ENCODE measurements at regions not wholly inside any gene's neighbourhood (a gene's known extent, or its start where the extent isn't known, plus 50 kb on each side); places are given as distances from the start of the nearest gene placed in this dataset.

DNA sequence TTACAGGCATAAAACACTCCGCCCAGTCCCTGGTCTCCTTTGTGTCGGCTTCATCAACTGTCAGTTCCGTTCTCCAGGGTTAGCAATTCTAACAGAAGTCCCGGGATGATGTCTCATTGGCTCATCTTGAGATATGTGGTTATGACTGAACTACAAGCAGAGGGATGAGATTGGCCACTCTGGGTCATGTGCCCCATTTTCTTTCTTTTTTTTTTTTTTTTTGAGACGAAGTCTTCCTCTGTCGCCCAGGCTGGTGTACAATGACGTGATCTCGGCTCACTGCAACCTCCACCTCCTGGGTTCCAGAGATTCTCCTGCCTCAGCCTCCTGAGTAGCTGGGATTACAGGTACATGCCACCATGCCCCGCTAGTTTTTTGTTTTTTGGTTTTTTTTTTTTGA lies 95.4 kb upstream of the MRI1 start:
- TF ChIP-seq, protein P1, sequence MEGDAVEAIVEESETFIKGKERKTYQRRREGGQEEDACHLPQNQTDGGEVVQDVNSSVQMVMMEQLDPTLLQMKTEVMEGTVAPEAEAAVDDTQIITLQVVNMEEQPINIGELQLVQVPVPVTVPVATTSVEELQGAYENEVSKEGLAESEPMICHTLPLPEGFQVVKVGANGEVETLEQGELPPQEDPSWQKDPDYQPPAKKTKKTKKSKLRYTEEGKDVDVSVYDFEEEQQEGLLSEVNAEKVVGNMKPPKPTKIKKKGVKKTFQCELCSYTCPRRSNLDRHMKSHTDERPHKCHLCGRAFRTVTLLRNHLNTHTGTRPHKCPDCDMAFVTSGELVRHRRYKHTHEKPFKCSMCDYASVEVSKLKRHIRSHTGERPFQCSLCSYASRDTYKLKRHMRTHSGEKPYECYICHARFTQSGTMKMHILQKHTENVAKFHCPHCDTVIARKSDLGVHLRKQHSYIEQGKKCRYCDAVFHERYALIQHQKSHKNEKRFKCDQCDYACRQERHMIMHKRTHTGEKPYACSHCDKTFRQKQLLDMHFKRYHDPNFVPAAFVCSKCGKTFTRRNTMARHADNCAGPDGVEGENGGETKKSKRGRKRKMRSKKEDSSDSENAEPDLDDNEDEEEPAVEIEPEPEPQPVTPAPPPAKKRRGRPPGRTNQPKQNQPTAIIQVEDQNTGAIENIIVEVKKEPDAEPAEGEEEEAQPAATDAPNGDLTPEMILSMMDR (IDR thresholded peaks at IDR 0.05): no peak
- TF ChIP-seq EZH2phosphoT487 (IDR thresholded peaks at IDR 0.05): no peak
